HG03175 (cell line): ENCODE measurements at regions not wholly inside any gene's neighbourhood (a gene's known extent, or its start where the extent isn't known, plus 50 kb on each side); places are given as distances from the start of the nearest gene placed in this dataset.
A peak's percentile ranks its signal among the peaks of the same experiment; 100 is the strongest.

Source experiments
- ATAC-seq: cut with Tn5 transposase; IDR thresholded peaks from one replicate; pipeline ENCODE4 v1.9.1; 2021; ENCODE audit warnings: mild to moderate bottlenecking, moderate library complexity; ENCODE audit not compliant: unreplicated experiment

GRCh38 chr12:125704803-125705202, 639.6 kb downstream of the AACS start:
- no peak for ATAC-seq

- ATAC-seq = no peak
Measured at GRCh38 chr12:125720961-125721360, 655.7 kb downstream of the AACS start.

- ATAC-seq = no peak
Measured at GRCh38 chr12:125734137-125734536, 668.9 kb downstream of the AACS start.

- ATAC-seq = no peak
Measured at GRCh38 chr12:125738211-125738610, 673.0 kb downstream of the AACS start.

- no peak for ATAC-seq
Measured at GRCh38 chr12:125742413-125742812, 677.2 kb downstream of the AACS start.

GRCh38 chr12:125744201-125744600, 679.0 kb downstream of the AACS start:
- no peak for ATAC-seq

- ATAC-seq = no peak
Measured at GRCh38 chr12:125755512-125755911, 690.3 kb downstream of the AACS start.

GRCh38 chr12:125766091-125766490, 700.9 kb downstream of the AACS start:
- ATAC-seq = no peak

- ATAC-seq = no peak
Measured at GRCh38 chr12:125772403-125772802, 707.2 kb downstream of the AACS start.

GRCh38 chr12:125773033-125773640, 707.9 kb downstream of the AACS start:
- peak; percentile 65 for ATAC-seq

GRCh38 chr12:125775507-125775906, 710.3 kb downstream of the AACS start:
- ATAC-seq = no peak

GRCh38 chr12:125776212-125776611, 711.0 kb downstream of the AACS start:
- no peak for ATAC-seq

GRCh38 chr12:125786143-125786542, 720.9 kb downstream of the AACS start:
- ATAC-seq = no peak

GRCh38 chr12:125794401-125794800, 729.2 kb downstream of the AACS start:
- no peak for ATAC-seq

GRCh38 chr12:125797421-125798175, 732.4 kb downstream of the AACS start:
- ATAC-seq = no peak

GRCh38 chr12:125804660-125805059, 739.4 kb downstream of the AACS start:
- ATAC-seq = no peak

- ATAC-seq = no peak
Measured at GRCh38 chr12:125824276-125824675, 759.0 kb downstream of the AACS start.

GRCh38 chr12:125835852-125836251, 770.6 kb downstream of the AACS start:
- no peak for ATAC-seq

GRCh38 chr12:125836647-125837046, 771.4 kb downstream of the AACS start:
- no peak for ATAC-seq

- ATAC-seq = no peak
Measured at GRCh38 chr12:125841332-125841731, 776.1 kb downstream of the AACS start.

GRCh38 chr12:125852116-125852515, 786.9 kb downstream of the AACS start:
- no peak for ATAC-seq

GRCh38 chr12:125852679-125853078, 787.4 kb downstream of the AACS start:
- ATAC-seq = no peak

- no peak for ATAC-seq
Measured at GRCh38 chr12:125853670-125854069, 788.4 kb downstream of the AACS start.
